Prostate gland (tissue), 2 donors: ENCODE measurements at regions not wholly inside any gene's neighbourhood (a gene's known extent, or its start where the extent isn't known, plus 50 kb on each side); places are given as distances from the start of the nearest gene placed in this dataset.

ENCODE experiments used
- POLR2A ChIP-seq: fragments of 450-650 bp; IDR thresholded peaks from one replicate; pipeline ENCODE4 v1.6.1; 2016; ENCODE audit warnings: antibody characterized with exemption, mild to moderate bottlenecking
- POLR2AphosphoS5 ChIP-seq: sonication (generic); formaldehyde crosslinking; IDR thresholded peaks from one replicate; pipeline ENCODE4 v1.6.1; 2017; ENCODE audit warnings: antibody characterized with exemption
- TF ChIP-seq, protein P1 (sequence below), 4 experiments: fragments of 200-600 bp in 2 of 4; fragments of 450-650 bp in 2 of 4; sonication (generic) in 2 of 4; IDR thresholded peaks; 1 replicate in 3 of 4; 2 replicates in 1 of 4; pipeline ENCODE4 v1.5.1; 2016 to 2019; ENCODE audit warnings: antibody characterized with exemption in 4 of 4, mild to moderate bottlenecking in 2 of 4, moderate library complexity in 2 of 4

GRCh38 chr7:28280516-28280915 is 99.9 kb upstream of the JAZF1 start:
- TF ChIP-seq, protein P1, sequence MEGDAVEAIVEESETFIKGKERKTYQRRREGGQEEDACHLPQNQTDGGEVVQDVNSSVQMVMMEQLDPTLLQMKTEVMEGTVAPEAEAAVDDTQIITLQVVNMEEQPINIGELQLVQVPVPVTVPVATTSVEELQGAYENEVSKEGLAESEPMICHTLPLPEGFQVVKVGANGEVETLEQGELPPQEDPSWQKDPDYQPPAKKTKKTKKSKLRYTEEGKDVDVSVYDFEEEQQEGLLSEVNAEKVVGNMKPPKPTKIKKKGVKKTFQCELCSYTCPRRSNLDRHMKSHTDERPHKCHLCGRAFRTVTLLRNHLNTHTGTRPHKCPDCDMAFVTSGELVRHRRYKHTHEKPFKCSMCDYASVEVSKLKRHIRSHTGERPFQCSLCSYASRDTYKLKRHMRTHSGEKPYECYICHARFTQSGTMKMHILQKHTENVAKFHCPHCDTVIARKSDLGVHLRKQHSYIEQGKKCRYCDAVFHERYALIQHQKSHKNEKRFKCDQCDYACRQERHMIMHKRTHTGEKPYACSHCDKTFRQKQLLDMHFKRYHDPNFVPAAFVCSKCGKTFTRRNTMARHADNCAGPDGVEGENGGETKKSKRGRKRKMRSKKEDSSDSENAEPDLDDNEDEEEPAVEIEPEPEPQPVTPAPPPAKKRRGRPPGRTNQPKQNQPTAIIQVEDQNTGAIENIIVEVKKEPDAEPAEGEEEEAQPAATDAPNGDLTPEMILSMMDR (IDR thresholded peaks at IDR 0.05) = no peak
- no peak for TF ChIP-seq POLR2A
- no peak for TF ChIP-seq POLR2AphosphoS5
